GM23338 (cell line): ENCODE measurements at regions not wholly inside any gene's neighbourhood (a gene's known extent, or its start where the extent isn't known, plus 50 kb on each side); places are given as distances from the start of the nearest gene placed in this dataset.

Source experiments
- ATAC-seq: fragments of 200-7000 bp; cut with Tn5 transposase; 3 replicates; pipeline ENCODE4 v1.9.1; 2020
- DNase-seq: peaks from one replicate; pipeline ENCODE4 v3.0.0-alpha.2; 2015; ENCODE audit warnings: low spot score
- H2AFZ ChIP-seq: fragments of 200-600 bp; sonication (generic); 2 replicates; pipeline ENCODE4 v1.8.0; 2016; ENCODE audit warnings: antibody characterized with exemption, mild to moderate bottlenecking, moderate library complexity
- H3F3A ChIP-seq: fragments of 200-600 bp; sonication (generic); replicated peaks from 2 replicates; pipeline ENCODE4 v1.8.0; 2017; ENCODE audit warnings: antibody characterized with exemption, mixed run types, low read depth
- H3K27ac ChIP-seq: fragments of 200-600 bp; sonication (generic); 2 replicates; pipeline ENCODE4 v1.6.1; 2016; ENCODE audit warnings: low read depth
- H3K27me3 ChIP-seq: fragments of 200-600 bp; sonication (generic); 2 replicates; pipeline ENCODE4 v1.8.0; 2016; ENCODE audit warnings: mild to moderate bottlenecking, mixed run types, moderate library complexity; ENCODE audit not compliant: insufficient read depth
- H3K36me3 ChIP-seq: fragments of 200-600 bp; sonication (generic); 2 replicates; pipeline ENCODE4 v1.8.0; 2016; ENCODE audit warnings: mild to moderate bottlenecking; ENCODE audit not compliant: insufficient read depth
- H3K4me1 ChIP-seq: fragments of 200-600 bp; sonication (generic); 2 replicates; pipeline ENCODE4 v1.8.0; 2016; ENCODE audit warnings: mild to moderate bottlenecking, moderate library complexity; ENCODE audit not compliant: insufficient read depth
- H3K4me2 ChIP-seq: fragments of 200-600 bp; sonication (generic); 2 replicates; pipeline ENCODE4 v1.7.1; 2017; ENCODE audit warnings: mixed run types
- H3K4me3 ChIP-seq: fragments of 200-600 bp; sonication (generic); 2 replicates; pipeline ENCODE4 v1.6.1; 2016; ENCODE audit warnings: mixed run types
- H3K79me2 ChIP-seq: fragments of 200-600 bp; sonication (generic); replicated peaks from 2 replicates; pipeline ENCODE4 v1.8.0; 2017; ENCODE audit warnings: mild to moderate bottlenecking; ENCODE audit not compliant: insufficient read depth
- H3K9me2 ChIP-seq: fragments of 200-600 bp; sonication (generic); 2 replicates; pipeline ENCODE4 v1.8.0; 2017; ENCODE audit not compliant: insufficient read depth
- H4K20me1 ChIP-seq: fragments of 200-600 bp; sonication (generic); replicated peaks from 2 replicates; pipeline ENCODE4 v1.8.0; 2017; ENCODE audit warnings: mild to moderate bottlenecking; ENCODE audit not compliant: insufficient read depth
- H3K27ac Mint-ChIP-seq: 2 replicates; pipeline ENCODE4 v1.8.0; 2020; ENCODE audit warnings: inconsistent platforms, mild to moderate bottlenecking, moderate library complexity, mixed read lengths
- H3K27me3 Mint-ChIP-seq: 3 replicates; pipeline ENCODE4 v1.8.0; 2022; ENCODE audit warnings: low read depth, mild to moderate bottlenecking, moderate library complexity, mixed read lengths, inconsistent platforms; ENCODE audit not compliant: insufficient read depth, poor library complexity
- H3K36me3 Mint-ChIP-seq: 3 replicates; pipeline ENCODE4 v1.8.0; 2021; ENCODE audit warnings: low read depth, mild to moderate bottlenecking, inconsistent platforms, moderate library complexity, mixed read lengths
- H3K4me1 Mint-ChIP-seq: 3 replicates; pipeline ENCODE4 v1.8.0; 2020; ENCODE audit warnings: mild to moderate bottlenecking, inconsistent platforms, mixed read lengths
- H3K4me3 Mint-ChIP-seq: 3 replicates; pipeline ENCODE4 v1.8.0; 2021; ENCODE audit warnings: moderate library complexity, mild to moderate bottlenecking, inconsistent platforms, mixed read lengths
- H3K9me3 Mint-ChIP-seq: 3 replicates; pipeline ENCODE4 v1.8.0; 2020; ENCODE audit warnings: moderate library complexity, mild to moderate bottlenecking, inconsistent platforms, mixed read lengths
- EZH2 ChIP-seq: fragments of 200-600 bp; sonication (generic); IDR thresholded peaks from one replicate; pipeline ENCODE4 v1.8.0; 2017; ENCODE audit warnings: antibody characterized with exemption, mild to moderate bottlenecking, low read depth; ENCODE audit not compliant: unreplicated experiment
- JUNB ChIP-seq: IDR thresholded peaks from one replicate; pipeline ENCODE4 v1.6.1; 2016; ENCODE audit warnings: antibody characterized with exemption; ENCODE audit not compliant: unreplicated experiment
- NANOG ChIP-seq: IDR thresholded peaks from 2 replicates; pipeline ENCODE4 v1.6.1; 2016; ENCODE audit warnings: antibody characterized with exemption, borderline replicate concordance
- REST ChIP-seq: IDR thresholded peaks from one replicate; pipeline ENCODE4 v1.6.1; 2018; ENCODE audit warnings: antibody characterized with exemption; ENCODE audit not compliant: unreplicated experiment
- STAT1 ChIP-seq: IDR thresholded peaks from one replicate; pipeline ENCODE4 v1.6.1; 2016; ENCODE audit warnings: antibody characterized with exemption; ENCODE audit not compliant: unreplicated experiment
- ZNF331 ChIP-seq: fragments of 250-450 bp; sonication (Bioruptor Pico); IDR thresholded peaks from 2 replicates; pipeline ENCODE4 v1.5.0; 2020; ENCODE audit warnings: low read depth, mild to moderate bottlenecking, moderate library complexity
- ZNF462 ChIP-seq: fragments of 250-450 bp; sonication (Bioruptor Pico); IDR thresholded peaks from 2 replicates; pipeline ENCODE4 v1.5.0; 2020; ENCODE audit warnings: mild to moderate bottlenecking, moderate library complexity
- TF ChIP-seq, protein P1 (sequence below): IDR thresholded peaks from 2 replicates; pipeline ENCODE4 v1.6.1; 2016; ENCODE audit warnings: antibody characterized with exemption
- TF ChIP-seq, protein P2 (sequence below), 2 experiments: fragments of 200-600 bp in 1 of 2; sonication (generic) in 1 of 2; conservative IDR thresholded peaks; 2 replicates each; pipeline versions ENCODE4 v1.5.1 to v1.6.1; 2016 to 2017; ENCODE audit warnings: antibody characterized with exemption in 2 of 2, low read depth in 2 of 2, mild to moderate bottlenecking in 2 of 2, moderate library complexity in 1 of 2

DNA sequence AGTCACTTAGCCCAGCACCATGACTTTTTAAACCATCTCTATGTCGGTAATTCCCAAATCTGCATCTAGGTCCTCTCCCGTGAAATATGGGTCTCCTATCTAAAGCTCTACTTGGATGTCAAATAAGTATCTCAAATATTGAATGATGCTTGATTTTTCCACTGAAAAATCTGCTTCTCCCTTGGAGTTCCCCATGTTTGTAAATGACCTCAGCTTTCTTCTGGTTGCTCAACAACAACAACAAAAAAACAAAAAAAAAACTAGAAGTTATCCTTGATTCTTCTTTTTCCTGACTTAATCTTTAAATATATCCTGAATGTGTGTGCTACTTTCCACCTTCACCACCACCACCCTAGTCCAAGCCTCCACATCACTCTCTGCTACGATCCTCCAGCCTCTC, 307.5 kb upstream of the UBE2E2 start (continued):
- no peak for TF ChIP-seq ZNF462 (CRISPR knock-in tag)
- TF ChIP-seq EZH2, result no peak
- no peak for TF ChIP-seq ZNF331 (CRISPR knock-in tag)

DNA sequence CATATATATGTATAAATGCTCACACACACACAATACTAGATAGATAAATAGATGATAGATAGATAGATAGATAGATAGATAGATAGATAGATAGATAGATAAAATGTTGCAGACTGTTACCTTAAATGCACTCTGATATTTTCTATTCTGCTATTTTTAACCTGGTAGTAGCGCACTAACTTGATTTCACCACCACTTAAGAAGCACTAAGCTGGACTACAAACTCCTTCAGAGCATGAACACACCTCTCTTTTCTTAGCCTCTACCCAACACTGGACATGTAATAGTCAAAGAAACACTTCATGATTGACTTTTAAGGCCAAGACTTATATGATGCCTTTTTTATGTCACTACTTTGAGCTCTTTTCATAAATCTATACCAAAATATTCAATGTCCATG, 304.6 kb upstream of the UBE2E2 start:
- ATAC-seq (no peak), DNase-seq (no peak)
- Histone ChIP-seq H3K4me2 (no peak overlapping the region), H3K4me3 (no peak overlapping the region), H3K27me3 (no peaks in the 10 kb centered on the region), H3K4me1 (no peaks in the 10 kb centered on the region), H3F3A (no peaks in the 10 kb centered on the region), H3K36me3 (no peaks in the 10 kb centered on the region), H4K20me1 (no peaks in the 10 kb centered on the region), H3K79me2 (no peaks in the 10 kb centered on the region), H3K9me2 (no peaks in the 10 kb centered on the region), H3K27ac (no peak overlapping the region), H2AFZ (no peak overlapping the region)
- peaks cover 12% of the 10 kb centered on the region; the same call in 2 of the 3 replicates for H3K9me3 Mint-ChIP-seq
- peaks cover 3% of the 10 kb centered on the region for H3K27me3 Mint-ChIP-seq
- no peak overlapping the region for H3K4me3 Mint-ChIP-seq
- H3K4me1 Mint-ChIP-seq, result no peaks in the 10 kb centered on the region
- H3K27ac Mint-ChIP-seq, result no peak overlapping the region
- TF ChIP-seq JUNB (no peak), NANOG (no peak), REST (no peak), STAT1 (no peak), EZH2 (no peak)
- TF ChIP-seq, protein P1, sequence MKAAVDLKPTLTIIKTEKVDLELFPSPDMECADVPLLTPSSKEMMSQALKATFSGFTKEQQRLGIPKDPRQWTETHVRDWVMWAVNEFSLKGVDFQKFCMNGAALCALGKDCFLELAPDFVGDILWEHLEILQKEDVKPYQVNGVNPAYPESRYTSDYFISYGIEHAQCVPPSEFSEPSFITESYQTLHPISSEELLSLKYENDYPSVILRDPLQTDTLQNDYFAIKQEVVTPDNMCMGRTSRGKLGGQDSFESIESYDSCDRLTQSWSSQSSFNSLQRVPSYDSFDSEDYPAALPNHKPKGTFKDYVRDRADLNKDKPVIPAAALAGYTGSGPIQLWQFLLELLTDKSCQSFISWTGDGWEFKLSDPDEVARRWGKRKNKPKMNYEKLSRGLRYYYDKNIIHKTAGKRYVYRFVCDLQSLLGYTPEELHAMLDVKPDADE, result no peak
- TF ChIP-seq, protein P2, sequence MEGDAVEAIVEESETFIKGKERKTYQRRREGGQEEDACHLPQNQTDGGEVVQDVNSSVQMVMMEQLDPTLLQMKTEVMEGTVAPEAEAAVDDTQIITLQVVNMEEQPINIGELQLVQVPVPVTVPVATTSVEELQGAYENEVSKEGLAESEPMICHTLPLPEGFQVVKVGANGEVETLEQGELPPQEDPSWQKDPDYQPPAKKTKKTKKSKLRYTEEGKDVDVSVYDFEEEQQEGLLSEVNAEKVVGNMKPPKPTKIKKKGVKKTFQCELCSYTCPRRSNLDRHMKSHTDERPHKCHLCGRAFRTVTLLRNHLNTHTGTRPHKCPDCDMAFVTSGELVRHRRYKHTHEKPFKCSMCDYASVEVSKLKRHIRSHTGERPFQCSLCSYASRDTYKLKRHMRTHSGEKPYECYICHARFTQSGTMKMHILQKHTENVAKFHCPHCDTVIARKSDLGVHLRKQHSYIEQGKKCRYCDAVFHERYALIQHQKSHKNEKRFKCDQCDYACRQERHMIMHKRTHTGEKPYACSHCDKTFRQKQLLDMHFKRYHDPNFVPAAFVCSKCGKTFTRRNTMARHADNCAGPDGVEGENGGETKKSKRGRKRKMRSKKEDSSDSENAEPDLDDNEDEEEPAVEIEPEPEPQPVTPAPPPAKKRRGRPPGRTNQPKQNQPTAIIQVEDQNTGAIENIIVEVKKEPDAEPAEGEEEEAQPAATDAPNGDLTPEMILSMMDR (conservative IDR thresholded peaks at IDR 0.05; ENCODE audit: low read depth in 2 of 2), result no peak
- no peaks in the 10 kb centered on the region for H3K36me3 Mint-ChIP-seq
